ENCODE measurements at regions not wholly inside any gene's neighbourhood (a gene's known extent, or its start where the extent isn't known, plus 50 kb on each side); places are given as distances from the start of the nearest gene placed in this dataset.

DNA sequence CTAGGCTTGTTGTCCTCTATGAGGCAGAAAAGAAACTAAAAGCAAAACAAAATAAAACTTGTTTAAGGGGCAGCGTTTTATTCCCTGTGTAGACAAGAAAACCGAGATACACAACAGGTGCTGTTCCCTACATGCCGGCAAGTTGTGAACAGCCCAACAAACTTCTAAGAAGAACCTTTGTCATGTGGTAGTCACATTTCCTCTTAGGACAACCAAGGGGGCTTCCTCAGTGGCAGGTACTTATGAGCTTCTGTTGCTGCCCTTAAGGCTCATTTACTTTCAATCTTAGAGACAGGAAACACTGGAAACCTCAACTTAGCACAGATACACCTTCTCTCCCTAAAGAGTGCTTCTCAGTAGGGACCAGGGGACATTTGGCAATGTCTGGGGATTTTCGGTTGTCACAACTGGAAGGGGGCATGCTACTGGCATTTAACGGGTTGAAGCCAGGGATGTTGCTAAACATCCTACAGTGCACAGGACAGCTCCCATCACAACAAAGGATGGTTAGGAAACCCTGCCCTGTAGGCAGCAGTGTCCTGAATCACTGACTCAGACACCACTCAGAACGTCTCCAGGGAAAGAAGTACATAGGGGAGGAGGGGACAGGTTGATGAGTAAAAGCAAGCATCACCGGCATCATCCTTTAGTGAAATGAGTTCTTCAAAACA, 111.0 kb downstream of the ASB9 start:
- H2BK15ac ChIP-seq (ENCODE audit: low read depth, low read length) = no peak overlapping the region
- H3T11ph ChIP-seq (ENCODE audit: low read length) = no peak overlapping the region
- H4K91ac ChIP-seq (ENCODE audit: insufficient read length, low read depth, low read length) = no peak overlapping the region
- peaks cover 0 to 3% (median 0%) of the 10 kb centered on the region in 3 experiments; a peak in 3 of 7 replicates for H3K36me3 Mint-ChIP-seq (ENCODE audit: insufficient read depth in 1 of 3, low read depth in 3 of 3)
- no peaks in the 10 kb centered on the region for H3K79me2 ChIP-seq (ENCODE audit: insufficient read depth, low read length)
- no peaks in the 10 kb centered on the region for H3K4me1 ChIP-seq (ENCODE audit: insufficient read depth, low read length)
- no CpG with 5 or more reads among the region's 7 CpGs for WGBS (ENCODE audit: extremely low coverage, insufficient read length, low lambda C conversion rate)
- no peaks in the 10 kb centered on the region for H3K27me3 ChIP-seq (ENCODE audit: insufficient read depth, low read length)
- peaks cover 3% of the 10 kb centered on the region; the same call in 1 of the 2 replicates for H3K27me3 Mint-ChIP-seq (ENCODE audit: low read depth)
- H3K4me1 Mint-ChIP-seq = no peaks in the 10 kb centered on the region
- no peak overlapping the region for H3K4me2 ChIP-seq (ENCODE audit: insufficient read depth, insufficient read length, low read length)
- H2AK5ac ChIP-seq (ENCODE audit: insufficient read length, low read length) = no peak overlapping the region
- TF ChIP-seq, protein P1, sequence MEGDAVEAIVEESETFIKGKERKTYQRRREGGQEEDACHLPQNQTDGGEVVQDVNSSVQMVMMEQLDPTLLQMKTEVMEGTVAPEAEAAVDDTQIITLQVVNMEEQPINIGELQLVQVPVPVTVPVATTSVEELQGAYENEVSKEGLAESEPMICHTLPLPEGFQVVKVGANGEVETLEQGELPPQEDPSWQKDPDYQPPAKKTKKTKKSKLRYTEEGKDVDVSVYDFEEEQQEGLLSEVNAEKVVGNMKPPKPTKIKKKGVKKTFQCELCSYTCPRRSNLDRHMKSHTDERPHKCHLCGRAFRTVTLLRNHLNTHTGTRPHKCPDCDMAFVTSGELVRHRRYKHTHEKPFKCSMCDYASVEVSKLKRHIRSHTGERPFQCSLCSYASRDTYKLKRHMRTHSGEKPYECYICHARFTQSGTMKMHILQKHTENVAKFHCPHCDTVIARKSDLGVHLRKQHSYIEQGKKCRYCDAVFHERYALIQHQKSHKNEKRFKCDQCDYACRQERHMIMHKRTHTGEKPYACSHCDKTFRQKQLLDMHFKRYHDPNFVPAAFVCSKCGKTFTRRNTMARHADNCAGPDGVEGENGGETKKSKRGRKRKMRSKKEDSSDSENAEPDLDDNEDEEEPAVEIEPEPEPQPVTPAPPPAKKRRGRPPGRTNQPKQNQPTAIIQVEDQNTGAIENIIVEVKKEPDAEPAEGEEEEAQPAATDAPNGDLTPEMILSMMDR (conservative IDR thresholded peaks at IDR 0.05) = no peak
- no peak overlapping the region for H2BK120ac ChIP-seq (ENCODE audit: low read depth, low read length, poor library complexity, severe bottlenecking)
- H3K23me2 ChIP-seq (ENCODE audit: insufficient read length, low read depth, low read length, poor library complexity, severe bottlenecking) = no peaks in the 10 kb centered on the region
- no peak overlapping the region for H2BK20ac ChIP-seq (ENCODE audit: low read depth, low read length, poor library complexity, severe bottlenecking)
- no peak overlapping the region for H3K27ac Mint-ChIP-seq
- no peak for DNase-seq
- no peak overlapping the region for H3K14ac ChIP-seq (ENCODE audit: insufficient read depth, low read length)
- H3K23ac ChIP-seq (ENCODE audit: insufficient read length, low read depth, low read length) = no peak overlapping the region
- H3K4me3 Mint-ChIP-seq = no peak overlapping the region
- no peaks in the 10 kb centered on the region for H4K20me1 ChIP-seq (ENCODE audit: control insufficient read depth, insufficient read depth, insufficient read length)
- peaks cover 41 to 51% of the 10 kb centered on the region in 2 experiments for H3K9me3 Mint-ChIP-seq
- H3K9me3 ChIP-seq (ENCODE audit: control insufficient read depth, low read depth, low read length) = no peaks in the 10 kb centered on the region
- no peak overlapping the region for H3K9ac ChIP-seq (ENCODE audit: extremely low read depth, insufficient read length, low read length)
- H3K79me1 ChIP-seq (ENCODE audit: insufficient read depth, low read depth, low read length, poor library complexity, severe bottlenecking) = no peaks in the 10 kb centered on the region
- H3K18ac ChIP-seq (ENCODE audit: insufficient read length, low read depth, low read length) = no peak overlapping the region
- no peak overlapping the region for H2BK12ac ChIP-seq (ENCODE audit: insufficient read length, low read depth, low read length)
- no peak overlapping the region for H3K27ac ChIP-seq (ENCODE audit: insufficient read length, low read depth, low read length)
- no peak overlapping the region for H4K5ac ChIP-seq (ENCODE audit: insufficient read length, low read depth, low read length)
- H2BK5ac ChIP-seq (ENCODE audit: insufficient read length, low read length) = no peak overlapping the region
- no peak overlapping the region for H3K4ac ChIP-seq (ENCODE audit: low read depth, low read length)
- no peak overlapping the region for H3K56ac ChIP-seq (ENCODE audit: insufficient read length, low read depth, low read length)
- H4K8ac ChIP-seq (replicated peaks; ENCODE audit: insufficient read length, low read depth, low read length) = no peak overlapping the region
- no peak overlapping the region for H2AFZ ChIP-seq (ENCODE audit: low read length)
